ENCODE measurements at regions not wholly inside any gene's neighbourhood (a gene's known extent, or its start where the extent isn't known, plus 50 kb on each side); places are given as distances from the start of the nearest gene placed in this dataset.
"Not testable (repeated sequence)": the region's sequence is repeated elsewhere in the genome, so short reads cannot be mapped to it uniquely, and the experiment has no call there.

DNA sequence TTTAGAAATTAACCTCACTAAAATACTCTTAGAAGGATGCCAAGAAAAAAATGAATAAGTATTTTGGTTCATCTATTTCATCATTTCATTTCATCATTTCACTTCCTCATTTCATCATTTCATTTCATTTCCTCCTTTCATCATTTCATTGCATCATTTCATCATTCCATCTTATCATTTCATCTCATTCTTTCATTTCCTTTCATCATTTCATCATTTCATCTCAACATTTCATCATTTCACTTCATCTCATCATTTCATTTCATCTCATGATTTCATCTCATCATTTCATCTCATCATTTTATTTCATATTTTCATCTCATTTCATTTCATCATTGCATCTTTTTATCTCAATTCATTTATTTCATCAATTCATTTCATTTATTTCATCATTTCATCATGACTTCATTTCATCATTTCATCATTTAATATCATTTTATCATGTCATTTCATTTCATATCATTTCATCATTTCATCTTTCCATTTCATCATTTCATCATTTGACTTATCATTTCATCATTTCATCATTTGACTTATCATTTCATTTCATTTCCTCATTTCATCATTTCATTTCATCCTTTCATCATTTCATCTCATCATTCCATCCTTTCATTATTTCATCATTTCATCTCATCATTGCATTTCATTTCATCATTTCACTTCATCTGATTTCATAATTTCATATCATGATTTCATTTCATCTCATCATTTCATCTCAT lies 129.9 kb downstream of the ZNF92 start:
- H3K27ac ChIP-seq (ENCODE audit: low read length): no peak overlapping the region
- H3F3A ChIP-seq (ENCODE audit: insufficient read depth, low read length, poor library complexity, severe bottlenecking): no peaks in the 10 kb centered on the region
- H3K4me3 ChIP-seq (ENCODE audit: low read length): no peak overlapping the region
- H3K9me3 ChIP-seq (ENCODE audit: low read length): no peaks in the 10 kb centered on the region
- H3K9me2 ChIP-seq (ENCODE audit: insufficient read depth, low read length): no peaks in the 10 kb centered on the region
- H3K27me3 ChIP-seq (ENCODE audit: insufficient read depth, low read depth, low read length): no peaks in the 10 kb centered on the region
- H3K36me3 ChIP-seq (ENCODE audit: insufficient read depth, low read length): no peaks in the 10 kb centered on the region
- H3K79me2 ChIP-seq (replicated peaks; ENCODE audit: insufficient read depth, low read length): no peaks in the 10 kb centered on the region
- H4K20me1 ChIP-seq (ENCODE audit: insufficient read depth): no peaks in the 10 kb centered on the region
- H3K9ac ChIP-seq (ENCODE audit: low read length): no peak overlapping the region
- no peak overlapping the region for H2AFZ ChIP-seq (ENCODE audit: low read depth, low read length)
- TF ChIP-seq SMC3 (conservative IDR thresholded peaks at IDR 0.05; ENCODE audit: poor library complexity) (no peak), MXI1 (conservative IDR thresholded peaks at IDR 0.05; ENCODE audit: poor library complexity, severe bottlenecking) (no peak), RAD21 (conservative IDR thresholded peaks at IDR 0.05) (no peak), TAF1 (IDR thresholded peaks at IDR 0.05; ENCODE audit: low read depth) (no peak), EZH2 (IDR thresholded peaks at IDR 0.05; ENCODE audit: borderline replicate concordance, insufficient read depth, low read length, poor library complexity, severe bottlenecking) (no peak), POLR2AphosphoS5 (IDR thresholded peaks at IDR 0.05) (no peak), EP300 (conservative IDR thresholded peaks at IDR 0.05; ENCODE audit: poor library complexity, severe bottlenecking) (no peak)
- TF ChIP-seq, protein P1, sequence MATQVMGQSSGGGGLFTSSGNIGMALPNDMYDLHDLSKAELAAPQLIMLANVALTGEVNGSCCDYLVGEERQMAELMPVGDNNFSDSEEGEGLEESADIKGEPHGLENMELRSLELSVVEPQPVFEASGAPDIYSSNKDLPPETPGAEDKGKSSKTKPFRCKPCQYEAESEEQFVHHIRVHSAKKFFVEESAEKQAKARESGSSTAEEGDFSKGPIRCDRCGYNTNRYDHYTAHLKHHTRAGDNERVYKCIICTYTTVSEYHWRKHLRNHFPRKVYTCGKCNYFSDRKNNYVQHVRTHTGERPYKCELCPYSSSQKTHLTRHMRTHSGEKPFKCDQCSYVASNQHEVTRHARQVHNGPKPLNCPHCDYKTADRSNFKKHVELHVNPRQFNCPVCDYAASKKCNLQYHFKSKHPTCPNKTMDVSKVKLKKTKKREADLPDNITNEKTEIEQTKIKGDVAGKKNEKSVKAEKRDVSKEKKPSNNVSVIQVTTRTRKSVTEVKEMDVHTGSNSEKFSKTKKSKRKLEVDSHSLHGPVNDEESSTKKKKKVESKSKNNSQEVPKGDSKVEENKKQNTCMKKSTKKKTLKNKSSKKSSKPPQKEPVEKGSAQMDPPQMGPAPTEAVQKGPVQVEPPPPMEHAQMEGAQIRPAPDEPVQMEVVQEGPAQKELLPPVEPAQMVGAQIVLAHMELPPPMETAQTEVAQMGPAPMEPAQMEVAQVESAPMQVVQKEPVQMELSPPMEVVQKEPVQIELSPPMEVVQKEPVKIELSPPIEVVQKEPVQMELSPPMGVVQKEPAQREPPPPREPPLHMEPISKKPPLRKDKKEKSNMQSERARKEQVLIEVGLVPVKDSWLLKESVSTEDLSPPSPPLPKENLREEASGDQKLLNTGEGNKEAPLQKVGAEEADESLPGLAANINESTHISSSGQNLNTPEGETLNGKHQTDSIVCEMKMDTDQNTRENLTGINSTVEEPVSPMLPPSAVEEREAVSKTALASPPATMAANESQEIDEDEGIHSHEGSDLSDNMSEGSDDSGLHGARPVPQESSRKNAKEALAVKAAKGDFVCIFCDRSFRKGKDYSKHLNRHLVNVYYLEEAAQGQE (IDR thresholded peaks at IDR 0.05; ENCODE audit: borderline replicate concordance): no peak
- TF ChIP-seq, protein P2, sequence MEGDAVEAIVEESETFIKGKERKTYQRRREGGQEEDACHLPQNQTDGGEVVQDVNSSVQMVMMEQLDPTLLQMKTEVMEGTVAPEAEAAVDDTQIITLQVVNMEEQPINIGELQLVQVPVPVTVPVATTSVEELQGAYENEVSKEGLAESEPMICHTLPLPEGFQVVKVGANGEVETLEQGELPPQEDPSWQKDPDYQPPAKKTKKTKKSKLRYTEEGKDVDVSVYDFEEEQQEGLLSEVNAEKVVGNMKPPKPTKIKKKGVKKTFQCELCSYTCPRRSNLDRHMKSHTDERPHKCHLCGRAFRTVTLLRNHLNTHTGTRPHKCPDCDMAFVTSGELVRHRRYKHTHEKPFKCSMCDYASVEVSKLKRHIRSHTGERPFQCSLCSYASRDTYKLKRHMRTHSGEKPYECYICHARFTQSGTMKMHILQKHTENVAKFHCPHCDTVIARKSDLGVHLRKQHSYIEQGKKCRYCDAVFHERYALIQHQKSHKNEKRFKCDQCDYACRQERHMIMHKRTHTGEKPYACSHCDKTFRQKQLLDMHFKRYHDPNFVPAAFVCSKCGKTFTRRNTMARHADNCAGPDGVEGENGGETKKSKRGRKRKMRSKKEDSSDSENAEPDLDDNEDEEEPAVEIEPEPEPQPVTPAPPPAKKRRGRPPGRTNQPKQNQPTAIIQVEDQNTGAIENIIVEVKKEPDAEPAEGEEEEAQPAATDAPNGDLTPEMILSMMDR (IDR thresholded peaks at IDR 0.05; ENCODE audit: poor library complexity, severe bottlenecking): no peak
- no peak overlapping the region for H3K4me2 ChIP-seq (ENCODE audit: low read length)

DNA sequence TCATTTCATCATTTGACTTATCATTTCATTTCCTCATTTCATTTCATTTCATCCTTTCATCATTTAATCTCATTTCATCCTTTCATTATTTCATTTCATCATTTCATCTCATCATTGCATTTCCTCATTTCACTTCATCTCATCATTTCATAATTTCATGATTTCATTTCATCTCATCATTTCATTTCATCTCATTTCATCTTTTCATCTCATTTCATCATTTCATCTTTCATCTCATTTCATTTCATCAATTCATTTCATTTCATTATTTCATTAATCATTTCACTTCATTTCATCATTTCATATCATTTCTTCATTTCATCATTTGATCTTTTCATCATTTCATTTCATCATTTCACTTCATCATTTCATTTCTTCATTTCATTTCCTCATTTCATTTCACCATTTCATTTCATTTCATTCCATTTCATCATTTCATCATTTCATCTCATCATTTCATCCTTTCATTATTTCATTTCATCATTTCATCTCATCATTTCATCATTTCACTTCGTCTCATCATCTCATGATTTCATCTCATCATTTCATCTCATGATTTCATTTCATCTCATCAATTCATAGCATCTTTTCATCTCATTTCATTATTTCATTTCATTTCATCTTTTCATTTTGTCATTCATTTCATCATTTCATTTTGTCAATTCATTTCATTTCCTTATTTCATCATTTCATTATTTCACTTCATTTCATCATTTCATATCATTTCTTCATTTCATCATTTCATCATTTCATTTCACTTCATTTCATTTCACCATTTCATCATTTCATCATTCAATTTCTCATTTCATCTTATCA lies 131.1 kb downstream of the ZNF92 start:
- not testable (repeated sequence) for H3F3A ChIP-seq (ENCODE audit: insufficient read depth, low read length, poor library complexity, severe bottlenecking); H2AFZ ChIP-seq (ENCODE audit: low read depth, low read length); H3K27me3 ChIP-seq (ENCODE audit: insufficient read depth, low read depth, low read length); H3K4me2 ChIP-seq (ENCODE audit: low read length); H3K9me3 ChIP-seq (ENCODE audit: low read length); H3K9ac ChIP-seq (ENCODE audit: low read length); H3K27ac ChIP-seq (ENCODE audit: low read length); H3K9me2 ChIP-seq (ENCODE audit: insufficient read depth, low read length); H4K20me1 ChIP-seq (ENCODE audit: insufficient read depth); H3K36me3 ChIP-seq (ENCODE audit: insufficient read depth, low read length); H3K4me3 ChIP-seq (ENCODE audit: low read length); H3K79me2 ChIP-seq (replicated peaks; ENCODE audit: insufficient read depth, low read length)

DNA sequence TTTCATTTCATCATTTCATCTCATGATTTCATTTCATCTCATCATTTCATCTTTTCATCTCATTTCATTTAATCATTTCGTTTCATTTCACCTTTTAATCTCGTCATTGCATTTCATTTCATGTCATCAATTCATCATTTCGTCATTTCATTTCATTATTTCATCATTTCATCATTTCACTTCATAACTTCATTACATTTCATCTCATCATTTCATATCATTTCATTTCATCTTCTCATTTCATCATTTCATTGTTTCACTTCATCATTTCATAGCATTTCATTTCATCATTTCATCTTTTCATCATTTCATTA lies 131.6 kb downstream of the ZNF92 start:
- not testable (repeated sequence) for H3K9ac ChIP-seq (ENCODE audit: low read length); H3K9me2 ChIP-seq (ENCODE audit: insufficient read depth, low read length)
- peaks cover 13% of the 10 kb centered on the region for H3K27me3 ChIP-seq (ENCODE audit: insufficient read depth, low read depth, low read length)

DNA sequence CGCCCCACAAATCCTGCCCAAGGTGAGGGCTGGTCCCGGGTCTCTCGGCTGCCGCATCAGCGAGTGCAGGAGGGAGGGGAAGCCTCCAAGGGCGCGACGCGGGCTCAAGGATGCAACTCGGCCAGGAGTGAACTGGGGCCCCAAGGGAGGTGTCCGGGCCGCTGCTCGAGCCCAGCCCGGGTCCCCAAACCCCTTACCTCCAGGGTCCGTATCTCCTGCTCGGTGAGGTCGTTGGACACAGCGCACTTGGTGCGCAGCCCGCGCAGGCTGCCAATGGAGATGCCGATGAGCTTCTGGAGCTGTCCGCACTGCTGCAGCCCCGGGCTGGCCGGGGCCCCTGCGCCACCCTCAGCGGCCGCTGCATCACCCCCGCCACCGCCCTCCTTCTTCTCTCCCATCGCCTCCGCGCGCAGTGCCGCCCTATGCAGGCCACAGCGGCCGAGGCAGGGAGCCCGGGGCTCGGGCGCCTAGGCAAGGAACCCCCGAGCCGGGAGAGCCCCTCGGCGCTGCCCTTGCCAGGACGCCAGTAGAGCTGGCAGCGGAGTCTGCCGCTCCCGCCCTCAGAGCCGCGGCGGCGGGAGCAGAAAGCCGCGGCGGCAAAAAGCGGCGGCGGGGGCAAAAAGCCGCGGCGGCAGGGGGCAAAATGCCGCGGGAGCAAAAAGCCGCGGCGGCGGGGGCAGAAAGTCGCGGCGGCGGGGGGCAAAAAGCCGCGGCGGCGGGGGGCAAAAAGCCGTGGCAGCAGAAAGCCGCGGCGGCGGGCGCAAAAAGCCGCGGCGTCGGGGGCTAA lies 135.1 kb downstream of the ZNF92 start:
- Histone ChIP-seq H3K4me3 (ENCODE audit: low read length) (peak overlapping the region; percentile 73), H3K9ac (ENCODE audit: low read length) (peak overlapping the region; percentile 55), H3K27me3 (ENCODE audit: insufficient read depth, low read depth, low read length) (peaks cover 28% of the 10 kb centered on the region)
- not testable (repeated sequence) for H3K9me3 ChIP-seq (ENCODE audit: low read length); H3K36me3 ChIP-seq (ENCODE audit: insufficient read depth, low read length); H3K4me2 ChIP-seq (ENCODE audit: low read length); H2AFZ ChIP-seq (ENCODE audit: low read depth, low read length); H3K27ac ChIP-seq (ENCODE audit: low read length); H4K20me1 ChIP-seq (ENCODE audit: insufficient read depth); H3F3A ChIP-seq (ENCODE audit: insufficient read depth, low read length, poor library complexity, severe bottlenecking); H3K9me2 ChIP-seq (ENCODE audit: insufficient read depth, low read length); H3K79me2 ChIP-seq (replicated peaks; ENCODE audit: insufficient read depth, low read length)

More for the DNA sequence above, 131.6 kb downstream of the ZNF92 start:
- not testable (repeated sequence) for H3K79me2 ChIP-seq (replicated peaks; ENCODE audit: insufficient read depth, low read length); H3K4me2 ChIP-seq (ENCODE audit: low read length); H2AFZ ChIP-seq (ENCODE audit: low read depth, low read length); H3F3A ChIP-seq (ENCODE audit: insufficient read depth, low read length, poor library complexity, severe bottlenecking); H3K9me3 ChIP-seq (ENCODE audit: low read length); H3K36me3 ChIP-seq (ENCODE audit: insufficient read depth, low read length); H4K20me1 ChIP-seq (ENCODE audit: insufficient read depth); H3K4me3 ChIP-seq (ENCODE audit: low read length); H3K27ac ChIP-seq (ENCODE audit: low read length)

All from neural cell (in vitro differentiated cells).